OCI-LY3 (cell line): ENCODE measurements at regions not wholly inside any gene's neighbourhood (a gene's known extent, or its start where the extent isn't known, plus 50 kb on each side); places are given as distances from the start of the nearest gene placed in this dataset.

Source experiments
- H2AFZ ChIP-seq: fragments of 200-600, 300-600 bp; shearing (Covaris generic); 2 replicates; pipeline ENCODE4 v1.6.0; 2014; ENCODE audit warnings: antibody characterized with exemption, low read depth, low read length
- H3K27ac ChIP-seq: fragments of 200-600, 300-600 bp; sonication (generic); 2 replicates; pipeline ENCODE4 v1.5.1; 2014; ENCODE audit warnings: mild to moderate bottlenecking, low read length, moderate library complexity, mixed read lengths
- H3K27me3 ChIP-seq: fragments of 200-600, 300-600 bp; sonication (generic); 2 replicates; pipeline ENCODE4 v1.6.1; 2014; ENCODE audit warnings: low read depth, low read length, mixed read lengths
- H3K36me3 ChIP-seq: fragments of 200-600, 300-600 bp; sonication (generic); replicated peaks from 2 replicates; pipeline ENCODE3; 2014; ENCODE audit warnings: low read depth, low read length, mixed read lengths
- H3K4me1 ChIP-seq: fragments of 300-600, 200-600 bp; sonication (generic); 2 replicates; pipeline ENCODE4 v1.6.1; 2014; ENCODE audit warnings: low read length, mixed read lengths
- H3K4me2 ChIP-seq: fragments of 200-600, 300-600 bp; sonication (generic); 2 replicates; pipeline ENCODE4 v1.6.1; 2014; ENCODE audit warnings: low read length, mixed read lengths
- H3K4me3 ChIP-seq: fragments of 300-600, 200-600 bp; sonication (generic); 2 replicates; pipeline ENCODE4 v1.5.1; 2014; ENCODE audit warnings: antibody characterized with exemption, mild to moderate bottlenecking, low read length, moderate library complexity
- H3K79me2 ChIP-seq: fragments of 300-600, 200-600 bp; shearing (Covaris generic); 2 replicates; pipeline ENCODE4 v1.6.1; 2014; ENCODE audit warnings: mild to moderate bottlenecking, low read length, mixed read lengths
- H3K9ac ChIP-seq: fragments of 300-600, 200-600 bp; shearing (Covaris generic); 2 replicates; pipeline ENCODE4 v1.6.0; 2014; ENCODE audit warnings: mild to moderate bottlenecking, low read length, moderate library complexity
- H3K9me3 ChIP-seq: fragments of 200-600, 300-600 bp; shearing (Covaris generic); 2 replicates; pipeline ENCODE4 v1.6.1; 2014; ENCODE audit warnings: low read length, mixed read lengths; ENCODE audit not compliant: insufficient read depth
- H4K20me1 ChIP-seq: fragments of 200-600, 300-600 bp; sonication (generic); 2 replicates; pipeline ENCODE4 v1.6.1; 2016; ENCODE audit warnings: low read length, mixed read lengths; ENCODE audit not compliant: insufficient read depth
- CTCF ChIP-seq: fragments of 200-600, 300-600 bp; sonication (generic); IDR thresholded peaks from 2 replicates; pipeline ENCODE4 v1.5.1; 2014; ENCODE audit warnings: antibody characterized with exemption, low read length, low read depth
- EZH2phosphoT487 ChIP-seq: fragments of 200-600 bp; shearing (Covaris generic); IDR thresholded peaks from 2 replicates; pipeline ENCODE4 v1.6.1; 2018; ENCODE audit warnings: antibody characterized with exemption, mixed run types, low read depth

DNA sequence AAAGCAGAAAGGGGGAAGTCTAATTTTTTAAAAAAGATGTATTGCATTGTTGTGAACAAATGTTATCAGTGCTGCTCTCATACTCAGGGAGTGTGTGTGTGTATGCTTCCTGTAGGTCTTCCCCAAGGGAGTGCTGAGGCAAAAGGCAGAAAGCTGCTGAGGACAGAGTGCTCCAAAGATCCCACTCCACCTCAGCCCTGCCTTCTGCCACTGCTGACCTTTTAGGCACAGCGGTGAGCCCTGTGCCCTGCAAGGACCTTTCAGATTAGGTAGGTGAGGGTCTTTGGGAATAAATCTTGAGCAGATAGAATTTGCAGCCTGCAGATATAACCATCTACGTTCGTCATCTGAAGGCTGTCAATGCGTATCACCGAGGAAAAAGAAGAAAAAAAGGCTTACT is 756.4 kb upstream of the MMS22L start:
- Histone ChIP-seq H3K4me1 (no peaks in the 10 kb centered on the region), H3K79me2 (no peaks in the 10 kb centered on the region), H3K4me3 (no peak overlapping the region), H3K4me2 (no peak overlapping the region), H3K27me3 (no peaks in the 10 kb centered on the region), H3K9me3 (no peaks in the 10 kb centered on the region), H2AFZ (no peak overlapping the region), H3K9ac (no peak overlapping the region), H3K36me3 (no peaks in the 10 kb centered on the region), H3K27ac (no peak overlapping the region), H4K20me1 (no peaks in the 10 kb centered on the region)
- TF ChIP-seq CTCF (no peak), EZH2phosphoT487 (no peak)

DNA sequence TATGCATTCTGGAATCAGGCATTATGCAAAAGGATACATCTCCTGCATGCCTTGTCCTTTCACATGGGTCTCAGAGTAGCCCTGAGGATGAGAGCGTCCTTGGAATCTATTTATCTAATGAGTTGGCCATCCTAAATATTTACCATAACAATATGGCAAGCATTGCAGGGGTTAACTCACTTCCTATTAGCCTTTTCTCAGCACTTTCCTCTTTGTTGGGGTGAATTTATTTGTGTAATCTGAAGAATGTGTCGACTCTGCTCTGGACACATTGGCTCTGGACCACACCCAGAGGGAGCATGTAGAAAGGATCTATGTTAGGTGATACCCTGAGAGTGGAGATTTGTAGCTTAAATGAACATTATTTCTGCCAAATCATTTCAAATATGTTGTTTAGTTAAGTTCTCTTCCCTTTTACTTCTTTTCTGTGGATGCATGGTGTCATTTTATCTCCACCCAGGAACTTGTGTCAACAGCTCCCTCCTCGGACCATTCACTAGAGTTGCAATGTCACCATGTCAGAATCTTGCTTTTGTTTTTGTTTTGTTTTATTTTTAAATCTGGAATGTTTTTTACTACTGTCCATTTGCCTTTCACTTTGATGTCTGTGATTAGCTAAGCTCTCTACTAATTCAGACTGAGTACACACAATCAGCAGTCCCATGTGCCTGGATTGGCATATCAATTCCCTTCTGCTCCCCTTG is 757.0 kb upstream of the MMS22L start:
- Histone ChIP-seq H3K9me3 (no peaks in the 10 kb centered on the region), H3K79me2 (no peaks in the 10 kb centered on the region), H3K4me3 (no peak overlapping the region), H2AFZ (no peak overlapping the region), H3K27me3 (no peaks in the 10 kb centered on the region), H4K20me1 (no peaks in the 10 kb centered on the region), H3K9ac (no peak overlapping the region), H3K4me1 (no peaks in the 10 kb centered on the region), H3K4me2 (peak overlapping the region; percentile 33; the same call in 1 of the 2 replicates), H3K36me3 (no peaks in the 10 kb centered on the region), H3K27ac (no peak overlapping the region)
- TF ChIP-seq EZH2phosphoT487 (no peak), CTCF (peak; percentile 57)

- H3K79me2 ChIP-seq: no peaks in the 10 kb centered on the region
- no peak overlapping the region for H3K4me2 ChIP-seq
- no peak overlapping the region for H2AFZ ChIP-seq
- no peak overlapping the region for H3K27ac ChIP-seq
- H3K27me3 ChIP-seq: no peaks in the 10 kb centered on the region
- H3K36me3 ChIP-seq: no peaks in the 10 kb centered on the region
- no peak for TF ChIP-seq EZH2phosphoT487
- no peak for TF ChIP-seq CTCF
- no peak overlapping the region for H3K4me3 ChIP-seq
- H4K20me1 ChIP-seq: no peaks in the 10 kb centered on the region
- H3K9ac ChIP-seq: no peak overlapping the region
- H3K4me1 ChIP-seq: no peaks in the 10 kb centered on the region
- H3K9me3 ChIP-seq: no peaks in the 10 kb centered on the region
These were observed 758.0 kb upstream of the MMS22L start for GRCh38 chr6:98041056-98041455.

- H4K20me1 ChIP-seq: no peaks in the 10 kb centered on the region
- H3K9ac ChIP-seq: no peak overlapping the region
- H3K79me2 ChIP-seq: no peaks in the 10 kb centered on the region
- no peak overlapping the region for H3K4me3 ChIP-seq
- H2AFZ ChIP-seq: no peak overlapping the region
- TF ChIP-seq EZH2phosphoT487: no peak
- TF ChIP-seq CTCF: no peak
- no peaks in the 10 kb centered on the region for H3K9me3 ChIP-seq
- H3K27me3 ChIP-seq: no peaks in the 10 kb centered on the region
- H3K36me3 ChIP-seq: no peaks in the 10 kb centered on the region
- no peak overlapping the region for H3K4me2 ChIP-seq
- no peaks in the 10 kb centered on the region for H3K4me1 ChIP-seq
- H3K27ac ChIP-seq: no peak overlapping the region
These were observed 758.9 kb upstream of the MMS22L start for GRCh38 chr6:98041921-98042320.
